ENCODE measurements at regions not wholly inside any gene's neighbourhood (a gene's known extent, or its start where the extent isn't known, plus 50 kb on each side); places are given as distances from the start of the nearest gene placed in this dataset.

DNA sequence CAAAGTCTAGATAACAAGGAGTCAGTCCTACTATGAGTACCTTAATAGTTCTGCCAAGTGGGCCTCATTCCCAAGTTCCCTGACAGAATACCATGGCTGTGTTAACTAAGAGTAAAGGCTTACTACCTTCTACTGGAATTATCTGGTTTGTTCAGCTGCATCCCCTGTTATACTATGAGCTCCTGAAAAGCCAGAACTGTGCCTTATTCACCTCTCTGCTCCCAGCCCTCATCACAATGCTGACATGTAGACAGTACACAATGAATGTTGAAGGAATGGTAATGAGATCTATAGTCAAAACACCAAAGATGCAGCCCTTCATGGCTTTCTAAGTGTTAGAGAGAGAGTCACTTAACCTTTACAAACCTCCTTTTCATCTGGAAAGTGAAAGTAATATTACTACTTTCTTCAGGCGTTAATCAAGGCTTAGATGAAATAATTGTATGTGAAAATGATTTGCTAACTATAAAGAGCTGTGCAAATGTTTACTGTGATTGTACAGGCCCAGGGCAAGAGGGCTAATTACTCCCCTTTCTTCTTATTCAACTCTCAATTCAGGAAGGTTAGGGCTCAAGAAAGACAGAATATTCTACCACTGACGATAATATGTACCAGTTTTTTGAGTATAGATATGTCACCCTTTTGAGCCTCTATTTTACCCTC is 70.3 kb upstream of the MROH9 start:
- DNase-seq, result no peak

DNA sequence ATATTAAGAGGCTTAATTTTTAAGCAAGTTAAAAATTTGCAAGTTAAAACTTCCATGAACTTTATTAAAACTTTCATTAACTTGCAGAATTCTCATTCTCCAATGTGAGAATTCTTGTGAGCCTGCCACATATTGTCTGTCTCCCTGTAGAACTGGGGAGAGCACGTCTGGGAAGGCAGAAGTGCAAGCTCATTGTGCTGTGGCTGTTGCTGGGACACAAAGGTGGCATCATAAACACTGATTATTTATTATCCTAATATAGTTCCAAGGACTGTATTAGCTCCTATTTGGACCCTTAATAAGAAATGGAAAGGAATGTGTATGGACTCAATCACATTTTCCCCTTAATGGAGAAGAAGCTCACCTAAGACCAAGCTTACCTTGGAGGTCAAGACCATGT is 68.7 kb upstream of the MROH9 start:
- DNase-seq, result no peak

DNA sequence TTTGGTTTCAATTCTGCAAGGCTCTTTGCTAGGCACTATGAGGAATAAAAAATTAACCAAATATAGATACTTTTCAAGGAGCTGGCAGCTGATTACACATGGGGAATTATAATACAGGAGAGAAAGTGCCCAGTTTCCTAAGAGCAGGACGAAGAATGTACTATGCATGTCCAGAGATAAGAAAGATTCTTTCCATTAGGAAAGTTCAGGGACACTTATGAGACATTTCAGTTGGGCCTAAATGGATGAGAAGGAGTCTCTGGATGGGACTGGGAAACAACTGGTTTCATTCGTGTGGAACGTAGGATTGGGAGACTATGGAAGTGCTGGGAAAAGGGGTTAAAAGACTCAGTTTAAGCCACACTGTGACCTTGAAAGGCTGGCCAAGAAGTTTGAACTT is 63.5 kb upstream of the MROH9 start:
- no peak for DNase-seq

DNA sequence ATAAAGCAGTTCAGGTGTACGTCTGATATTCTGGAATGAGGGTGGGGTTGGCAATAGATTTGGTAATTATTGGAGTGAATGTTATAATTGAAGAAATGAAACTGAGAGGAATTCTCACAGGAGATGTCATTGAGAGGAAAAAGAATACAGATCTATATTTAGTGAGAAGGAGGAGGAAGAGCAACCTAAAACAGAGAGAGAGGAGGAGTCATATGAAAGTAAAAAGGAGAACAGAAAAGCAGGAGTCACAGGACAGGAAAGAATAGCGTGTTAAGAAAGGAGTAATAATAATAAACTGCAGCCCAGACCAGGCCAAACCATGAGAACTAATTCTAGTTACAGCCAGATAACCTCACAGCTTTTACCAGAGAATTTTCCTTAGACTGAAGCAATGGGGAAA is 62.7 kb upstream of the MROH9 start:
- no peak for DNase-seq

DNA sequence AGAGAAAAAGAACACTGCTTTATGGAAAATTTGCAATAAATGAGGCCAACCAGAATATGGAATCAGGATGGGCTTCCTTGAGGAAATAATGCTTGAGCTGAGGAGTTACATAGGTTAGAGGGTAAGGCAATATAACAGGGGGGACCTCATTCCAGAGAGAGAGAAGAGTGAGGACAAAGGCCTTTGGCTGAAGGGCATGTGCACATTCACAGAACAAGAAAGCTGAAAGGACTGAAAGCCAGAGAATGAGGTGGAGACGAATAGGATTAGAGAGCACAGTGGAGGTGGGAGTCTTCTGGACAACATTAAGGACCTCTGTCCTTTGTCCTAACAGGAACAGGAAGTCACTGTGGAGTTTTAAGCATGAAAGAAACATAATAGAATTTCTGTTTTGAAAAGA is 60.7 kb upstream of the MROH9 start:
- no peak for DNase-seq

DNA sequence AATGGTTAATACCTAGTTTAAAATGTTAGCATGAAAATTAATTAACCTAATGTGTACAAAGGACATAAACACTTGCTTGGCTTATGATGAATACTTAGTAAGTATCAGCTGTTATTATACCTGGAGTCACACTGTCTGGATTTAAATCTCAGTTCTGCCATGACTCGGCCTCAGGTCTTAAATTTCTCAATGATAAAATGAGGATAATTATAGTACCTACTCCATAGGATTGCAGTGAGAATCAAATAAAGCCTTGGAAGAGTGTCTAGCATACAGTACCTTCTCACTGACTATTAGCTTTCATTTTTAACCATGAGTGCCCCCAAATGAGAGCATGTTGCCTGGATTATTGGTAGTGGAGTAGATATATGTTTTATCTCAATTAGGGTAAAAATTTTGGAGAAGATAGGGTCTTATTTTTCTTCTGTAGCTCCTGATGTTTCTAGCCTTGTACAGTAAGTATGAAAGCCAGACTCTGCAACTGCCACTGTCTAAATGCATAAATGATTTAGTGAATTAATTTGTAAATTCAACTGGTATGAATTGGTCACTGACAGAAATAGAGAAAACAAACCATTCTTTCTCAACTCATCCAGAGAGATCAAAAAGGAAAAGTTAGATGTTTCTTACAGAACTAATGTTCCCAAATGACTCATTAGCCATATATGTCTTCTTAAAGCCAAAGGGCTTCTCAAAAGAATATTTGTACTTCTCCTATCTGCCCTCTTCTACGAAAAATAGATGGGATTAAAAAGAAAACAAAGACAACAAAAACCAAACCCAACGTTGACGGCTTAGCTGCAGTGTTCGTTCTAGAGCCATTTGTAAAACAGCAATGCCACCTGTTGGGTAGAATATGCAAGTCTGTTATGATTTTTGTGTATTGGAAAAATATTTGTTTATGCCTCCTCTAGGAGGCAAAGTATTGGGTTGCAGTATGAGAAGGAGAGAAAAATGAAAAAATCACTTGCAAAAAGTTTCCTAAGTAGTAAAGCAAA is 53.8 kb upstream of the MROH9 start:
- peak; percentile 63 for DNase-seq

Measured in fibroblast of skin of back (primary cell).